Central memory CD4-positive, alpha-beta T cell (primary cell): ENCODE measurements at regions not wholly inside any gene's neighbourhood (a gene's known extent, or its start where the extent isn't known, plus 50 kb on each side); places are given as distances from the start of the nearest gene placed in this dataset.
"Not testable (repeated sequence)": the region's sequence is repeated elsewhere in the genome, so short reads cannot be mapped to it uniquely, and the experiment has no call there.

Experiments used
- DNase-seq: peaks from one replicate; pipeline ENCODE4 v3.0.0; 2022

GRCh38 chr2:36035137-36035536 is 320.4 kb upstream of the CRIM1 start:
- no peak for DNase-seq

- DNase-seq = no peak
These were observed 323.5 kb upstream of the CRIM1 start for GRCh38 chr2:36032046-36032445.

GRCh38 chr2:36031471-36031870 is 324.1 kb upstream of the CRIM1 start:
- DNase-seq = no peak

- no peak for DNase-seq
These were observed 328.0 kb upstream of the CRIM1 start for GRCh38 chr2:36027616-36028015.

GRCh38 chr2:36013064-36013463 is 342.5 kb upstream of the CRIM1 start:
- DNase-seq = no peak

- no peak for DNase-seq
These were observed 349.1 kb upstream of the CRIM1 start for GRCh38 chr2:36006444-36006843.

GRCh38 chr2:36002941-36003340 is 352.6 kb upstream of the CRIM1 start:
- no peak for DNase-seq

- no peak for DNase-seq
These were observed 358.1 kb upstream of the CRIM1 start for GRCh38 chr2:35997488-35997887.

GRCh38 chr2:35989503-35989902 is 366.1 kb upstream of the CRIM1 start:
- DNase-seq = no peak

GRCh38 chr2:35989040-35989439 is 366.5 kb upstream of the CRIM1 start:
- DNase-seq = no peak

GRCh38 chr2:35986871-35987270 is 368.7 kb upstream of the CRIM1 start:
- no peak for DNase-seq

GRCh38 chr2:35978218-35978617 is 377.4 kb upstream of the CRIM1 start:
- no peak for DNase-seq

- DNase-seq = no peak
These were observed 379.0 kb upstream of the CRIM1 start for GRCh38 chr2:35976611-35977010.

- no peak for DNase-seq
These were observed 381.8 kb upstream of the CRIM1 start for GRCh38 chr2:35973737-35974132.

GRCh38 chr2:35973132-35973736 is 382.3 kb upstream of the CRIM1 start:
- no peak for DNase-seq

GRCh38 chr2:35963824-35964223 is 391.8 kb upstream of the CRIM1 start:
- no peak for DNase-seq

- DNase-seq = no peak
These were observed 392.2 kb upstream of the CRIM1 start for GRCh38 chr2:35963357-35963756.

GRCh38 chr2:35962585-35963146 is 392.9 kb upstream of the CRIM1 start:
- no peak for DNase-seq

GRCh38 chr2:35960596-35960995 is 395.0 kb upstream of the CRIM1 start:
- no peak for DNase-seq

GRCh38 chr2:35957053-35957452 is 398.5 kb upstream of the CRIM1 start:
- DNase-seq = not testable (repeated sequence)

- no peak for DNase-seq
These were observed 409.1 kb upstream of the CRIM1 start for GRCh38 chr2:35946478-35946877.

- DNase-seq = no peak
These were observed 416.7 kb upstream of the CRIM1 start for GRCh38 chr2:35938838-35939237.

- no peak for DNase-seq
These were observed 422.5 kb upstream of the CRIM1 start for GRCh38 chr2:35933031-35933430.

GRCh38 chr2:35932276-35932963 is 423.2 kb upstream of the CRIM1 start:
- no peak for DNase-seq

GRCh38 chr2:35931626-35932025 is 424.0 kb upstream of the CRIM1 start:
- DNase-seq = no peak
